Heart left ventricle (tissue), 16 donors: ENCODE measurements at regions not wholly inside any gene's neighbourhood (a gene's known extent, or its start where the extent isn't known, plus 50 kb on each side); places are given as distances from the start of the nearest gene placed in this dataset.

Experiments
- ATAC-seq, 4 donors: fragments of 200-7000 bp; cut with Tn5 transposase; one replicate each; pipeline ENCODE4 v1.9.1; 2020 to 2022; ENCODE audit warnings: moderate library complexity in 4 of 4, mild to moderate bottlenecking in 3 of 4, moderate number of reproducible peaks in 1 of 4
- DNase-seq, 5 donors: peaks; one replicate each; pipeline ENCODE4 v3.0.0-alpha.2; 2020
- H3K27ac ChIP-seq, 12 donors: fragments of 200-600 bp; sonication (generic) in 4 of 12; one replicate each; pipeline versions ENCODE4 v1.5.0 to v1.8.0; 2016 to 2022; ENCODE audit warnings: mild to moderate bottlenecking in 2 of 12
- H3K27me3 ChIP-seq, 9 donors: fragments of 200-600 bp; sonication (generic) in 2 of 9; one replicate each; pipeline versions ENCODE4 v1.5.1 to v1.8.0; 2016 to 2022; ENCODE audit warnings: mild to moderate bottlenecking in 3 of 9
- H3K36me3 ChIP-seq, 9 donors: fragments of 200-600 bp; sonication (generic) in 2 of 9; one replicate each; pipeline versions ENCODE4 v1.5.0 to v1.8.0; 2018 to 2022; ENCODE audit warnings: mild to moderate bottlenecking in 2 of 9
- H3K4me1 ChIP-seq, 12 donors: fragments of 200-600 bp; sonication (generic) in 4 of 12; one replicate each; pipeline versions ENCODE4 v1.5.0 to v1.8.0; 2016 to 2022; ENCODE audit warnings: mild to moderate bottlenecking in 3 of 12
- H3K4me3 ChIP-seq, 12 donors: fragments of 200-600 bp; sonication (generic) in 4 of 12; one replicate each; pipeline versions ENCODE4 v1.5.0 to v1.8.0; 2017 to 2022; ENCODE audit warnings: mild to moderate bottlenecking in 9 of 12, moderate library complexity in 4 of 12
- H3K9me3 ChIP-seq, 12 donors: fragments of 200-600 bp; sonication (generic) in 4 of 12; one replicate each; pipeline versions ENCODE4 v1.5.0 to v1.8.0; 2016 to 2022; ENCODE audit warnings: mild to moderate bottlenecking in 1 of 12
- POLR2A ChIP-seq, 2 donors: fragments of 450-650 bp; IDR thresholded peaks; one replicate each; pipeline ENCODE4 v1.6.1; 2017; ENCODE audit warnings: antibody characterized with exemption in 2 of 2, mild to moderate bottlenecking in 2 of 2, moderate library complexity in 2 of 2
- WGBS, 4 donors: extraction: QIAGEN DNeasy Blood & Tissue Kit in 2 of 4; methylation state at CpG; one replicate each; pipeline versions ENCODE4 v1.1.5 to v1.1.7; 2013 to 2018; 5-methylcytosine and 5-hydroxymethylcytosine counted together
- intact Hi-C, 10 donors: fragments of 100-400 bp; cut with DNase I; formaldehyde crosslinking; loops; one replicate each; pipeline versions ENCODE4 v1.11.1 to v1.14.2; 2022
- TF ChIP-seq, protein P1 (sequence below), 12 donors: fragments of 200-600 bp; sonication (generic) in 4 of 12; IDR thresholded peaks; one replicate each; pipeline versions ENCODE4 v1.5.0 to v1.8.0; 2018 to 2022; ENCODE audit warnings: antibody characterized with exemption in 12 of 12, mild to moderate bottlenecking in 5 of 12
- donor health status: ischemic (EF 13 %, LVEDD 7.1; RV severe dilation, severe dysfunction).
- donor health status: healthy with polysubstance abuse.
- donor health status: DM: no; HTN: yes; CAD: no.
- donor health status: DM: no; HTN: no; CAD: no.
- donor health status: ischemic (EF 25% LVEDD 6.9; RV normal size, moderate dysfunction).
- donor health status: ischemic (EF 25% LVEDD 5.7; RV mildly dilated, moderate dysfunction).
- donor health status: healthy.
- donor health status: DM: yes; HTN: yes; CAD: no.
- donor health status: ischemic (EF 35%, LVEDD 5.7; RV mildly dilated, moderate dysfunction).
- donor health status: nonischemic (EF 11% LVEDD 7.7; RV severe dilation, severe dysfunction).
- donor health status: DM: yes; HTN: yes; CAD: no.
- donor health status: PGD.
- donor health status: ischemic (EF 29% LVEDD 5.4; RV normal size, mild dysfunction).
- donor health status: nonischemic (EF 23%, LVEDD 6.1; RV moderate dilation, normal function).

DNA sequence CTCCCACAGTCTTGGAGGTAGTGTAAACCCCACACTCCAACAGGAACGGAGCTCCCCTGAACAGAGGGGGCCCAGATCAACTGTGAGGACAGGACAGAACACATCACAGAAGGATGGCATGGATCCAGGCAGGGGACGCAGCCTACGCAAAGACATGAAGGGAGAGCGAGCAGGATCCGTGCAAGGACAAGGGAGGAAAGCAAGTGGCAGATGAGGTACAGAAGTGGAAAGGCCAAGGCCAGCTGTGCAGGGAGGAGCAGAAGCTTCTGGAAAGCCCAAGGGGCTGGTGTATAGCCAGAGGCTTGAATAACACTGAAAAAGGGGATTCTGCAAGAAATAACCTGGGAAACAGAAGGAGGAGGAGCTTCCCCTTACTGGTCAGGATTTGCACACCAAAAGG is 81.2 kb downstream of the SIPA1L2 start:
- peak in 1 of 4 donors; percentile 19 for ATAC-seq
- intact Hi-C loops = no loop called here
- no peaks in the 10 kb centered on the region for H3K27me3 ChIP-seq
- DNase-seq = peak in 1 of 5 donors; percentile 53
- H3K9me3 ChIP-seq = no peaks in the 10 kb centered on the region
- H3K36me3 ChIP-seq = no peaks in the 10 kb centered on the region
- WGBS, 4 donors = 60 to 76% (median 67%) methylated on average over 5 of the region's 5 CpGs
- H3K27ac ChIP-seq = no peak overlapping the region
- TF ChIP-seq POLR2A (IDR thresholded peaks at IDR 0.05) = no peak
- TF ChIP-seq, protein P1, sequence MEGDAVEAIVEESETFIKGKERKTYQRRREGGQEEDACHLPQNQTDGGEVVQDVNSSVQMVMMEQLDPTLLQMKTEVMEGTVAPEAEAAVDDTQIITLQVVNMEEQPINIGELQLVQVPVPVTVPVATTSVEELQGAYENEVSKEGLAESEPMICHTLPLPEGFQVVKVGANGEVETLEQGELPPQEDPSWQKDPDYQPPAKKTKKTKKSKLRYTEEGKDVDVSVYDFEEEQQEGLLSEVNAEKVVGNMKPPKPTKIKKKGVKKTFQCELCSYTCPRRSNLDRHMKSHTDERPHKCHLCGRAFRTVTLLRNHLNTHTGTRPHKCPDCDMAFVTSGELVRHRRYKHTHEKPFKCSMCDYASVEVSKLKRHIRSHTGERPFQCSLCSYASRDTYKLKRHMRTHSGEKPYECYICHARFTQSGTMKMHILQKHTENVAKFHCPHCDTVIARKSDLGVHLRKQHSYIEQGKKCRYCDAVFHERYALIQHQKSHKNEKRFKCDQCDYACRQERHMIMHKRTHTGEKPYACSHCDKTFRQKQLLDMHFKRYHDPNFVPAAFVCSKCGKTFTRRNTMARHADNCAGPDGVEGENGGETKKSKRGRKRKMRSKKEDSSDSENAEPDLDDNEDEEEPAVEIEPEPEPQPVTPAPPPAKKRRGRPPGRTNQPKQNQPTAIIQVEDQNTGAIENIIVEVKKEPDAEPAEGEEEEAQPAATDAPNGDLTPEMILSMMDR (IDR thresholded peaks at IDR 0.05) = no peak
- H3K4me1 ChIP-seq = peaks cover 2 to 48% (median 30%) of the 10 kb centered on the region in 12 donors
- no peak overlapping the region for H3K4me3 ChIP-seq

DNA sequence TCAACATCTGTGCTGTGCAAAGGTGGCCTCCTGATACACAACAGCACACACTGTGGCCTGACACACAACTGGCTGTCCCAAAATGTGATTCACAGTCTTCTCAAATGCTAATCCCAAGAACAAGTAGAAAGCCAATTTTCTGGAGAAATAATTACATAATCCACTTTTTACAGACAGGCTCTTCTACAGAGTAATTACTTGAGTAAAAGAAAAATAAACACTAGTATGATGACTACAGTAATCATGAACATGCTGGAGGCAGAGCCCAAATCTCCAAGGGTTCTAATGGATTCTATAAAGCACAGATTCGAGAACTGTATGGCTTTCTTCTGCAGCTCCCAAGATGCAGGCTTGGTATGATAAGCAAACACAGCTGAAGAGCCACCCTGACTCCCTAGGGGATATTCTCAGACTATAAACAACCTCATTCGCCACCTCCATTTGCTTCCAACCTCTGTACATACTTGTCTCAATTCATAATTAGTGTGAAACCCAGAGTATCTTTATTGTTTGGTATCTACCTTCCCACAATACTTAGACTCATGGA is 81.9 kb downstream of the SIPA1L2 start:
- Histone ChIP-seq H3K4me3 (no peak overlapping the region), H3K27ac (no peak overlapping the region), H3K27me3 (no peaks in the 10 kb centered on the region), H3K4me1 (peaks cover 0 to 42% (median 28%) of the 10 kb centered on the region in 12 donors), H3K9me3 (no peaks in the 10 kb centered on the region), H3K36me3 (no peaks in the 10 kb centered on the region)
- WGBS, 4 donors = 71 to 82% (median 73%) methylated on average over 2 of the region's 2 CpGs
- intact Hi-C loops = no loop called here
- peak in 1 of 4 donors; percentile 24 for ATAC-seq
- TF ChIP-seq, protein P1 (IDR thresholded peaks at IDR 0.05) = no peak
- no peak for DNase-seq

DNA sequence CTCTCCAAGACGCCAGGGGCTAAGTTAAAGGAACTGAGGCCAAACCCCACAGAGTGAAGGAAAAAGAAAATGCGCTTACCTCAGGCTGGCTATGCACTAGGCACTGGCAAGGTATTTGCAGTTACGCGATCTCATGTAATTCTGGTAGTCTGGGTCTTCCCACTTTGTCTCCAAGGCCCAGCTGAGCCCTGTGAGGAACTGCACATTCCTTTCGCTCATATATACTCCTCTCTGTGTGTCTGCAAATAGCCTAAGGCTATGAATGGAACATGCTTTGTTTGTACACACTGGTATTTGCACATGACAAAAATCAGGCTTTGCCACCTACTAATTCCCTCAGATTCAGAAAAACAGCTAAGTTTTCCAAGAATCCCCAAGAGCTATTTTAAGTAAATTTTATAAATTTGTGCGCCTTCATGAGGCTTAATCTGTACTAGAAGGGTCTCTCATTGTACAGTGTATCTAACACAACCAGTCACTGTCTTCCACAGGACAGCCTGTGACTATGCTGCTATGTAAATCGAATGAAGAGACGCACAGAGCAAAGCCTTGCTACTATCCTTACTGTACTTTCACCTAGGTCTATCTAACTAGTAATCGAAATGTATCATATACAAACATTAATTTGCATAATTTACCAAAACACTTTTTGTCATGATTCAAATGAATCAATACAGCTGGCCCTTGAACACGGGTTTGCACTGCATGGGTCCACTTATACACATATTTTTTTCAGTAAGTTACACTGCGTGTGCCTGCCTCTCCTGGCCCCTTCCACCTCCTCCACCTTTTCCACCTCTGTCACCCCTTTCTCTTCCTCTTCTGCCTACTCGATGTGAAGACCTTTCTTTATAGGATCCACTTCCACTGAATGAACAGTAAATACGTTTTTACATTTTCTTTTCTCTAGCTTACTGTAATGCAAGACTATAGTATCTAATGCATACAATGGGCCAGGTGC is 87.0 kb downstream of the SIPA1L2 start:
- H3K27ac ChIP-seq = no peak overlapping the region
- 87 to 93% (median 87%) methylated on average over 13 of the region's 13 CpGs for WGBS, 4 donors
- H3K4me3 ChIP-seq = no peak overlapping the region
- peaks cover 0 to 40% (median 15%) of the 10 kb centered on the region in 12 donors for H3K4me1 ChIP-seq
- no peaks in the 10 kb centered on the region for H3K27me3 ChIP-seq
- DNase-seq = no peak
- no peak for TF ChIP-seq POLR2A (IDR thresholded peaks at IDR 0.05)
- TF ChIP-seq, protein P1 (IDR thresholded peaks at IDR 0.05) = no peak
- intact Hi-C loops = no loop called here
- no peaks in the 10 kb centered on the region for H3K9me3 ChIP-seq
- H3K36me3 ChIP-seq = no peaks in the 10 kb centered on the region
- ATAC-seq = peak in 1 of 4 donors; percentile 19

DNA sequence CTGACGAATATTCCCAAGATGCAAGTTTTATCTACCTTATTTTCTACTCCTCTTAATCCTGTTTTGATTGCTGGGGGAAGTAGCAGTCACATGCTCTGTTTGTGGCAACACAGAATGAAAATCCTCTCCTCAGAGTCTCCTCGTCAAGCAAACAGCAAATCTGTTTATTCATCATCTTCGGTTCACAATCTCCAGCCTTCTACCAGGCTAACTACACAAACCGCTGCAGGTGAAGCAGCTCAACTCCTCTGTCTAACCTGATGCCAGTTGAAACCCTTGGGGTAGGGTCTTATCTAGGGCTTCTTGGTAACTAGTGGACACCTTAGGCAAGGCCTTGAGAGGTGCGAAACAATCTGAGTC is 91.0 kb downstream of the SIPA1L2 start:
- TF ChIP-seq, protein P1 (IDR thresholded peaks at IDR 0.05) = no peak
- TF ChIP-seq POLR2A (IDR thresholded peaks at IDR 0.05) = no peak
- H3K9me3 ChIP-seq = peaks cover 0 to 4% (median 0%) of the 10 kb centered on the region in 12 donors
- DNase-seq (no peak), ATAC-seq (no peak)
- H3K4me1 ChIP-seq = peaks cover 0 to 57% (median 24%) of the 10 kb centered on the region in 12 donors
- H3K4me3 ChIP-seq = no peak overlapping the region
- WGBS, 4 donors = 74 to 79% (median 77%) methylated on average over 5 of the region's 5 CpGs
- H3K27me3 ChIP-seq = no peaks in the 10 kb centered on the region
- no peak overlapping the region for H3K27ac ChIP-seq
- no peaks in the 10 kb centered on the region for H3K36me3 ChIP-seq
- intact Hi-C loops = no loop called here
